ENCODE measurements at regions not wholly inside any gene's neighbourhood (a gene's known extent, or its start where the extent isn't known, plus 50 kb on each side); places are given as distances from the start of the nearest gene placed in this dataset.

GRCh38 chr13:54934121-54934520, 1905.5 kb downstream of the OLFM4 start:
- WGBS (ENCODE audit: extremely low coverage, insufficient coverage, insufficient read length) = no CpG with 5 or more reads among the region's 3 CpGs

GRCh38 chr13:54945973-54946372, 1917.4 kb downstream of the OLFM4 start:
- H3K79me2 ChIP-seq (ENCODE audit: control insufficient read depth, insufficient read depth, low read length, poor library complexity) = no peaks in the 10 kb centered on the region
- no peak overlapping the region for H3K14ac ChIP-seq (ENCODE audit: low read length)
- H3K4me2 ChIP-seq (ENCODE audit: low read length) = no peak overlapping the region
- no peaks in the 10 kb centered on the region for H3K79me1 ChIP-seq (ENCODE audit: low read length)
- H3K27ac ChIP-seq (ENCODE audit: low read depth, low read length) = no peak overlapping the region
- H3K23ac ChIP-seq (ENCODE audit: low read length) = no peak overlapping the region
- H3K18ac ChIP-seq (ENCODE audit: low read length) = no peak overlapping the region
- H3K27me3 ChIP-seq (ENCODE audit: insufficient read depth, low read length) = no peaks in the 10 kb centered on the region
- no peak overlapping the region for H4K12ac ChIP-seq (ENCODE audit: low read depth, low read length)
- H2BK120ac ChIP-seq (ENCODE audit: insufficient read depth, low read length, poor library complexity) = no peak overlapping the region
- H3K36me3 ChIP-seq (ENCODE audit: control insufficient read depth in 1 of 2, insufficient read depth in 2 of 2, low read length in 2 of 2) = no peaks in the 10 kb centered on the region
- no CpG with 5 or more reads among the region's 1 CpG for WGBS (ENCODE audit: extremely low coverage, insufficient coverage, insufficient read length)
- no peak overlapping the region for H3K9ac ChIP-seq (ENCODE audit: low read length)
- no peak overlapping the region for H3K4ac ChIP-seq (ENCODE audit: low read depth, low read length)
- H4K91ac ChIP-seq (ENCODE audit: low read depth, low read length) = no peak overlapping the region
- DNase-seq = no peak
- no peak overlapping the region for H2AK5ac ChIP-seq (ENCODE audit: low read length)
- H2BK5ac ChIP-seq (ENCODE audit: low read depth, low read length, poor library complexity) = no peak overlapping the region
- no peak overlapping the region for H4K8ac ChIP-seq (ENCODE audit: low read depth, low read length)
- no peak overlapping the region for H2BK12ac ChIP-seq (ENCODE audit: low read length)
- no peak overlapping the region for H3K4me3 ChIP-seq (ENCODE audit: low read depth, low read length)
- H3K9me3 ChIP-seq (ENCODE audit: insufficient read depth, low read depth, low read length) = no peaks in the 10 kb centered on the region
- H2AFZ ChIP-seq (ENCODE audit: insufficient read depth, low read length, poor library complexity) = no peak overlapping the region
- no peaks in the 10 kb centered on the region for H3K4me1 ChIP-seq (ENCODE audit: control insufficient read depth in 1 of 2, insufficient read depth in 2 of 2, low read length in 2 of 2)

More at GRCh38 chr13:54934121-54934520, 1905.5 kb downstream of the OLFM4 start:
- Histone ChIP-seq H2BK5ac (ENCODE audit: low read depth, low read length, poor library complexity) (no peak overlapping the region), H2BK12ac (ENCODE audit: low read length) (no peak overlapping the region), H3K14ac (ENCODE audit: low read length) (no peak overlapping the region), H2AK5ac (ENCODE audit: low read length) (no peak overlapping the region), H4K8ac (ENCODE audit: low read depth, low read length) (no peak overlapping the region), H3K79me2 (ENCODE audit: control insufficient read depth, insufficient read depth, low read length, poor library complexity) (no peaks in the 10 kb centered on the region), H3K27ac (ENCODE audit: low read depth, low read length) (no peak overlapping the region), H3K23ac (ENCODE audit: low read length) (no peak overlapping the region), H2AFZ (ENCODE audit: insufficient read depth, low read length, poor library complexity) (no peak overlapping the region), H3K9ac (ENCODE audit: low read length) (no peak overlapping the region), H3K36me3 (ENCODE audit: control insufficient read depth in 1 of 2, insufficient read depth in 2 of 2, low read length in 2 of 2) (no peaks in the 10 kb centered on the region), H3K4me3 (ENCODE audit: low read depth, low read length) (no peak overlapping the region), H3K18ac (ENCODE audit: low read length) (no peak overlapping the region), H3K4me2 (ENCODE audit: low read length) (no peak overlapping the region), H3K9me3 (ENCODE audit: insufficient read depth, low read depth, low read length) (no peaks in the 10 kb centered on the region), H4K91ac (ENCODE audit: low read depth, low read length) (no peak overlapping the region), H3K79me1 (ENCODE audit: low read length) (no peaks in the 10 kb centered on the region), H2BK120ac (ENCODE audit: insufficient read depth, low read length, poor library complexity) (no peak overlapping the region), H3K27me3 (ENCODE audit: insufficient read depth, low read length) (no peaks in the 10 kb centered on the region), H3K4me1 (ENCODE audit: control insufficient read depth in 1 of 2, insufficient read depth in 2 of 2, low read length in 2 of 2) (no peaks in the 10 kb centered on the region), H3K4ac (ENCODE audit: low read depth, low read length) (no peak overlapping the region), H4K12ac (ENCODE audit: low read depth, low read length) (no peak overlapping the region)
- peak in 1 of 2 donors; percentile 4 for DNase-seq

DNA sequence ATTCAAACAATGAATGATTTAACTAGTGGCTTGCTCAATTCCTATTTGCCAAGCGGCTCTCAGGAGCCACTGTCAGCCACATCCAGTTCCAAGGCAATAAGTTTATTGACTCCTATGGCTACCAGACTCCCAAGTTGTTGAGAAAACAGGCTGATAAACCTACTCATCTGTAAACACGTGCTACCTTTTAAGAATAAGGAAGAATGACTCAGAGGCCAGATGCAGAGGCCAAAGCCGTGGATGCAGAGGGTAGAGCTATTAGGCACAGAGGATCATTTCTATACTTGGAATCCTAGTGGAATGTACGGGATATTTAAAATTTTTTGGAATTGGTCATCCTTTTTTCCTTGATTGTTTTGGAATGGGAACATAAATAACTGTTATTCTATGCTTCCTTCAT, 1921.1 kb downstream of the OLFM4 start:
- Histone ChIP-seq H3K9me3 (ENCODE audit: insufficient read depth, low read depth, low read length) (no peaks in the 10 kb centered on the region), H3K27me3 (ENCODE audit: insufficient read depth, low read length) (no peaks in the 10 kb centered on the region), H4K8ac (ENCODE audit: low read depth, low read length) (no peak overlapping the region), H3K79me1 (ENCODE audit: low read length) (no peaks in the 10 kb centered on the region), H2BK120ac (ENCODE audit: insufficient read depth, low read length, poor library complexity) (no peak overlapping the region), H2AK5ac (ENCODE audit: low read length) (no peak overlapping the region), H3K4ac (ENCODE audit: low read depth, low read length) (no peak overlapping the region), H3K36me3 (ENCODE audit: control insufficient read depth in 1 of 2, insufficient read depth in 2 of 2, low read length in 2 of 2) (no peaks in the 10 kb centered on the region), H3K9ac (ENCODE audit: low read length) (no peak overlapping the region), H3K23ac (ENCODE audit: low read length) (no peak overlapping the region), H4K12ac (ENCODE audit: low read depth, low read length) (no peak overlapping the region), H2AFZ (ENCODE audit: insufficient read depth, low read length, poor library complexity) (no peak overlapping the region), H3K4me1 (ENCODE audit: control insufficient read depth in 1 of 2, insufficient read depth in 2 of 2, low read length in 2 of 2) (no peaks in the 10 kb centered on the region), H2BK5ac (ENCODE audit: low read depth, low read length, poor library complexity) (no peak overlapping the region), H4K91ac (ENCODE audit: low read depth, low read length) (no peak overlapping the region), H3K27ac (ENCODE audit: low read depth, low read length) (no peak overlapping the region), H3K4me3 (ENCODE audit: low read depth, low read length) (no peak overlapping the region), H3K14ac (ENCODE audit: low read length) (no peak overlapping the region), H3K79me2 (ENCODE audit: control insufficient read depth, insufficient read depth, low read length, poor library complexity) (no peaks in the 10 kb centered on the region), H2BK12ac (ENCODE audit: low read length) (no peak overlapping the region), H3K18ac (ENCODE audit: low read length) (no peak overlapping the region), H3K4me2 (ENCODE audit: low read length) (no peak overlapping the region)
- no peak for DNase-seq
- WGBS (ENCODE audit: extremely low coverage, insufficient coverage, insufficient read length) = no CpG with 5 or more reads among the region's 4 CpGs

GRCh38 chr13:54950546-54950945, 1921.9 kb downstream of the OLFM4 start:
- no peaks in the 10 kb centered on the region for H3K79me1 ChIP-seq (ENCODE audit: low read length)
- no peaks in the 10 kb centered on the region for H3K36me3 ChIP-seq (ENCODE audit: control insufficient read depth in 1 of 2, insufficient read depth in 2 of 2, low read length in 2 of 2)
- H4K8ac ChIP-seq (ENCODE audit: low read depth, low read length) = no peak overlapping the region
- no peak overlapping the region for H2BK12ac ChIP-seq (ENCODE audit: low read length)
- no peak overlapping the region for H3K9ac ChIP-seq (ENCODE audit: low read length)
- H3K18ac ChIP-seq (ENCODE audit: low read length) = no peak overlapping the region
- H3K4ac ChIP-seq (ENCODE audit: low read depth, low read length) = no peak overlapping the region
- no peak overlapping the region for H4K12ac ChIP-seq (ENCODE audit: low read depth, low read length)
- H3K4me1 ChIP-seq (ENCODE audit: control insufficient read depth in 1 of 2, insufficient read depth in 2 of 2, low read length in 2 of 2) = no peaks in the 10 kb centered on the region
- H4K91ac ChIP-seq (ENCODE audit: low read depth, low read length) = no peak overlapping the region
- no peak overlapping the region for H2BK120ac ChIP-seq (ENCODE audit: insufficient read depth, low read length, poor library complexity)
- H2AFZ ChIP-seq (ENCODE audit: insufficient read depth, low read length, poor library complexity) = no peak overlapping the region
- no peak overlapping the region for H3K4me2 ChIP-seq (ENCODE audit: low read length)
- H3K23ac ChIP-seq (ENCODE audit: low read length) = no peak overlapping the region
- WGBS (ENCODE audit: extremely low coverage, insufficient coverage, insufficient read length) = no CpG with 5 or more reads among the region's 1 CpG
- H3K4me3 ChIP-seq (ENCODE audit: low read depth, low read length) = no peak overlapping the region
- DNase-seq = no peak
- H3K27ac ChIP-seq (ENCODE audit: low read depth, low read length) = no peak overlapping the region
- H3K27me3 ChIP-seq (ENCODE audit: insufficient read depth, low read length) = no peaks in the 10 kb centered on the region
- H2AK5ac ChIP-seq (ENCODE audit: low read length) = no peak overlapping the region
- no peak overlapping the region for H3K14ac ChIP-seq (ENCODE audit: low read length)
- no peaks in the 10 kb centered on the region for H3K79me2 ChIP-seq (ENCODE audit: control insufficient read depth, insufficient read depth, low read length, poor library complexity)
- H3K9me3 ChIP-seq (ENCODE audit: insufficient read depth, low read depth, low read length) = no peaks in the 10 kb centered on the region
- no peak overlapping the region for H2BK5ac ChIP-seq (ENCODE audit: low read depth, low read length, poor library complexity)
